ENCODE measurements at regions not wholly inside any gene's neighbourhood (a gene's known extent, or its start where the extent isn't known, plus 50 kb on each side); places are given as distances from the start of the nearest gene placed in this dataset.

DNA sequence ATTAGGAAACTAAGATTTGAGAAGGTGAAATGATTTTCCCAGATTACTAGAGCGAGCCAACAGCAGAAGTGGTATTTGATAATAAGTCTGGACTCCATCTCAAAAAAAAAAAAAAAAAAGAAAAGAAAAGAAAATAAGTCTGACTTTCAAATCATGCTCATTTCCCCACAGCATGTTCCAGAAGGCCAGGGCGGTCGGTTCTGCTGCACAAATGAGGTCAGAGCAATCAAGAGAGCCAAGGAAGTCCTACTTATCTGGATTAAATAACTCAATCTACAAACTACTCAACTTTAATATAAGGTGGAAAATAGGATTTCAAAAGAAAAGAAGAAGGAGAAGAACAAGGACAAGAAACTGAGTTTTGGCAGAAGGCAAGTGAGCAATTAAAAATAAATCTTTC, 130.4 kb upstream of the RASA1 start:
- ATAC-seq (ENCODE audit: low read depth), result no peak
- Histone ChIP-seq H3K9ac (ENCODE audit: low read length) (no peak overlapping the region), H3K4me1 (ENCODE audit: control insufficient read depth in 2 of 2, insufficient read depth in 2 of 2, low read length in 2 of 2) (peaks cover 0 to 3% of the 10 kb centered on the region in 2 donors), H3K4me3 (ENCODE audit: control extremely low read depth in 1 of 5, extremely low read depth in 1 of 5, insufficient read depth in 1 of 5, low read depth in 2 of 5, low read length in 4 of 5) (no peak overlapping the region), H3K79me2 (ENCODE audit: control insufficient read depth, insufficient read depth, low read length) (no peaks in the 10 kb centered on the region), H3K36me3 (replicated peaks in 1 of 2; ENCODE audit: control extremely low read depth in 1 of 2, control insufficient read depth in 1 of 2, extremely low read depth in 1 of 2, insufficient read depth in 2 of 2, low read length in 1 of 2) (no peaks in the 10 kb centered on the region), H3K27ac (ENCODE audit: low read length in 2 of 2) (no peak overlapping the region), H2AFZ (ENCODE audit: insufficient read depth, low read depth, low read length, poor library complexity, severe bottlenecking) (no peak overlapping the region), H4K20me1 (ENCODE audit: control insufficient read depth, insufficient read depth, low read length, poor library complexity, severe bottlenecking) (no peaks in the 10 kb centered on the region), H3K4me2 (replicated peaks; ENCODE audit: low read depth, low read length, poor library complexity, severe bottlenecking) (no peak overlapping the region), H3K27me3 (replicated peaks in 1 of 4; ENCODE audit: control extremely low read depth in 1 of 4, control insufficient read depth in 3 of 4, insufficient read depth in 4 of 4, low read length in 3 of 4) (no peaks in the 10 kb centered on the region), H3K9me3 (ENCODE audit: control extremely low read depth in 1 of 3, control insufficient read depth in 2 of 3, insufficient read depth in 1 of 3, low read length in 2 of 3) (no peaks in the 10 kb centered on the region)
- Mint-ChIP-seq H3K27me3 (no peaks in the 10 kb centered on the region), H3K27ac (no peak overlapping the region), H3K4me1 (peaks cover 8% of the 10 kb centered on the region), H3K4me3 (no peak overlapping the region), H3K9me3 (ENCODE audit: insufficient read depth) (peaks cover 4% of the 10 kb centered on the region)
- POLR2A ChIA-PET, result no interaction called here
- intact Hi-C loops (cut with micrococcal nuclease), result no loop called here
- TF ChIP-seq CTCF (IDR thresholded peaks at IDR 0.05) (no peak), EZH2 (IDR thresholded peaks at IDR 0.05; ENCODE audit: borderline replicate concordance, insufficient read depth, low read depth, low read length, poor library complexity, severe bottlenecking) (no peak)
- WGBS (ENCODE audit: insufficient coverage), result no CpG with 5 or more reads among the region's 3 CpGs
- no peak for DNase-seq
- CTCF ChIA-PET, result no interaction called here

DNA sequence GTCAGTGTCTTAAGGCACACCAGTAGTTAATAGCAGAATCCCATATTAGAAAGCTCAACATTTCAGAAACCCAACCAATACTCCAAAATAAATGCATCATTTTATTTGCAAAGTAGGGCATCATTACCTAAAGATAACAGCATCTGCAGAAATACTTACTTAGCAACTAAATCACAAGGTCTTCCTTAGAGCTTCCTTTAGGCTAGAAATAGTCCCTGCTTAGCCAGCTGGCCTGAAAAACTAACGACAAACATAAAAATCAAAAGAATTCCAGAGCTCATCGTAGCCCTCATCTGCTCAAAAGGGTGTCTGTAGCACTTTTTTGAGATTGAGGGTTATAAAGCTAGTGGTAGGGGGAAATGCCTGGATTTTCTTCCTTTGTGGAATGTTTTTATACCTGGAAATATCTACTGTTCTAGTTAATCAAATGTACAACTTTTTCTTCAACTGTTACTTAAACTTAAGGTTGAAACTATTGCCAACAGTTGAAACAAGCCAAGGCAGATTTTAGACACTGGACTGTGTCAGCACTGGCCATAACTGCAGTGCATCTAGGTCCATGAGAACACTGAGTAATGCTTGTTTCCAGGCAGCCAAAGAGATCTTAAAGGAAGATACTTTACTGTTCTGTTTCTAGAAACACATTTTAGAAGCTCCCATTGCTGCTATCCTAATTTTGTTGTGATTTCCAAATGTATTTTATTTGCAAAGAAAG, 129.4 kb upstream of the RASA1 start:
- no peaks in the 10 kb centered on the region for H4K20me1 ChIP-seq (ENCODE audit: control insufficient read depth, insufficient read depth, low read length, poor library complexity, severe bottlenecking)
- ATAC-seq (ENCODE audit: low read depth) (no peak), DNase-seq (no peak)
- H2AFZ ChIP-seq (ENCODE audit: insufficient read depth, low read depth, low read length, poor library complexity, severe bottlenecking), result no peak overlapping the region
- no peaks in the 10 kb centered on the region for H3K79me2 ChIP-seq (ENCODE audit: control insufficient read depth, insufficient read depth, low read length)
- ChIA-PET POLR2A (no interaction called here), CTCF (interaction anchor here (0.7 kb wide), 1 partner anchor 15 kb away, joined by 3 read pairs; no protein-coding TSS in a partner anchor)
- no peaks in the 10 kb centered on the region for H3K27me3 ChIP-seq (replicated peaks in 1 of 4; ENCODE audit: control extremely low read depth in 1 of 4, control insufficient read depth in 3 of 4, insufficient read depth in 4 of 4, low read length in 3 of 4)
- Mint-ChIP-seq H3K9me3 (ENCODE audit: insufficient read depth) (peaks cover 4% of the 10 kb centered on the region), H3K27ac (no peak overlapping the region), H3K4me3 (no peak overlapping the region), H3K4me1 (peaks cover 8% of the 10 kb centered on the region), H3K27me3 (no peaks in the 10 kb centered on the region)
- no peak overlapping the region for H3K4me3 ChIP-seq (ENCODE audit: control extremely low read depth in 1 of 5, extremely low read depth in 1 of 5, insufficient read depth in 1 of 5, low read depth in 2 of 5, low read length in 4 of 5)
- no peak overlapping the region for H3K9ac ChIP-seq (ENCODE audit: low read length)
- no CpG with 5 or more reads among the region's 2 CpGs for WGBS (ENCODE audit: insufficient coverage)
- peaks cover 0 to 3% of the 10 kb centered on the region in 2 donors for H3K4me1 ChIP-seq (ENCODE audit: control insufficient read depth in 2 of 2, insufficient read depth in 2 of 2, low read length in 2 of 2)
- H3K9me3 ChIP-seq (ENCODE audit: control extremely low read depth in 1 of 3, control insufficient read depth in 2 of 3, insufficient read depth in 1 of 3, low read length in 2 of 3), result no peaks in the 10 kb centered on the region
- no peak overlapping the region for H3K27ac ChIP-seq (ENCODE audit: low read length in 2 of 2)
- intact Hi-C loops (cut with micrococcal nuclease), result loop anchor here (2.0 kb wide), 1 partner anchor 15 kb away; no protein-coding TSS in a partner anchor
- H3K4me2 ChIP-seq (replicated peaks; ENCODE audit: low read depth, low read length, poor library complexity, severe bottlenecking), result no peak overlapping the region
- H3K36me3 ChIP-seq (replicated peaks in 1 of 2; ENCODE audit: control extremely low read depth in 1 of 2, control insufficient read depth in 1 of 2, extremely low read depth in 1 of 2, insufficient read depth in 2 of 2, low read length in 1 of 2), result no peaks in the 10 kb centered on the region
- TF ChIP-seq CTCF (IDR thresholded peaks at IDR 0.05) (no peak), EZH2 (IDR thresholded peaks at IDR 0.05; ENCODE audit: borderline replicate concordance, insufficient read depth, low read depth, low read length, poor library complexity, severe bottlenecking) (no peak)

All from B cell (primary cell).